Heart right ventricle (tissue), 16 donors: ENCODE measurements at regions not wholly inside any gene's neighbourhood (a gene's known extent, or its start where the extent isn't known, plus 50 kb on each side); places are given as distances from the start of the nearest gene placed in this dataset.

Experiments used
- ATAC-seq, 8 donors: fragments of 200-7000 bp; cut with Tn5 transposase; one replicate each; pipeline ENCODE4 v1.9.1; 2020; ENCODE audit warnings: mild to moderate bottlenecking in 8 of 8, moderate library complexity in 8 of 8, moderate number of reproducible peaks in 1 of 8
- DNase-seq, 2 donors: peaks; one replicate each; pipeline ENCODE4 v3.0.0-alpha.2; 2020
- H3K27ac ChIP-seq, 10 donors: fragments of 200-600 bp; sonication (generic) in 2 of 10; one replicate each; pipeline versions ENCODE4 v1.5.0 to v1.8.0; 2020 to 2022; ENCODE audit warnings: mild to moderate bottlenecking in 3 of 10
- H3K27me3 ChIP-seq, 7 donors: fragments of 200-600 bp; one replicate each; pipeline ENCODE4 v1.8.0; 2021 to 2022; ENCODE audit warnings: mild to moderate bottlenecking in 2 of 7
- H3K36me3 ChIP-seq, 9 donors: fragments of 200-600 bp; sonication (generic) in 1 of 9; one replicate each; pipeline versions ENCODE4 v1.5.0 to v1.8.0; 2020 to 2022; ENCODE audit warnings: mild to moderate bottlenecking in 2 of 9
- H3K4me1 ChIP-seq, 9 donors: fragments of 200-600 bp; sonication (generic) in 1 of 9; one replicate each; pipeline versions ENCODE4 v1.5.0 to v1.8.0; 2020 to 2022; ENCODE audit warnings: mild to moderate bottlenecking in 4 of 9
- H3K4me3 ChIP-seq, 10 donors: fragments of 200-600 bp; sonication (generic) in 2 of 10; one replicate each; pipeline versions ENCODE4 v1.5.0 to v1.8.0; 2020 to 2022; ENCODE audit warnings: mild to moderate bottlenecking in 7 of 10, moderate library complexity in 2 of 10
- H3K9me3 ChIP-seq, 11 donors: fragments of 200-600 bp in 10 of 11; sonication (generic) in 2 of 11; one replicate each; pipeline versions ENCODE4 v1.5.0 to v1.8.0; 2013 to 2022; ENCODE audit warnings: mild to moderate bottlenecking in 2 of 11, control low read depth in 1 of 11, moderate library complexity in 1 of 11
- CTCF ChIP-seq, 9 donors: fragments of 200-600 bp; sonication (generic) in 2 of 9; IDR thresholded peaks; one replicate each; pipeline versions ENCODE4 v1.5.0 to v1.8.0; 2021 to 2022; ENCODE audit warnings: antibody characterized with exemption in 9 of 9, mild to moderate bottlenecking in 5 of 9, moderate library complexity in 1 of 9
- WGBS, 2 donors: extraction: QIAGEN DNeasy Blood & Tissue Kit; methylation state at CpG; one replicate each; pipeline ENCODE4 v1.1.7; 2013; ENCODE audit warnings: inconsistent platforms in 1 of 2; 5-methylcytosine and 5-hydroxymethylcytosine counted together
- intact Hi-C, 10 donors: fragments of 100-400 bp; cut with DNase I; formaldehyde crosslinking; loops; one replicate each; pipeline versions ENCODE4 v1.11.1 to v1.14.2; 2022
- donor health status: Arrhythmogenic right ventricular cardiomyopathy.
- donor health status: ischemic (EF 13 %, LVEDD 7.1; RV severe dilation, severe dysfunction).
- donor health status: healthy with polysubstance abuse.
- donor health status: DM: no; HTN: yes; CAD: no.
- donor health status: DM: no; HTN: no; CAD: no.
- donor health status: ischemic (EF 25% LVEDD 6.9; RV normal size, moderate dysfunction).
- donor health status: ischemic (EF 25% LVEDD 5.7; RV mildly dilated, moderate dysfunction).
- donor health status: healthy.
- donor health status: DM: yes; HTN: yes; CAD: no.
- donor health status: Ischemic cardiomyopathy.
- donor health status: ischemic (EF 35%, LVEDD 5.7; RV mildly dilated, moderate dysfunction).
- donor health status: nonischemic (EF 11% LVEDD 7.7; RV severe dilation, severe dysfunction).
- donor health status: DM: yes; HTN: yes; CAD: no.
- donor health status: PGD.
- donor health status: ischemic (EF 29% LVEDD 5.4; RV normal size, mild dysfunction).
- donor health status: nonischemic (EF 23%, LVEDD 6.1; RV moderate dilation, normal function).

DNA sequence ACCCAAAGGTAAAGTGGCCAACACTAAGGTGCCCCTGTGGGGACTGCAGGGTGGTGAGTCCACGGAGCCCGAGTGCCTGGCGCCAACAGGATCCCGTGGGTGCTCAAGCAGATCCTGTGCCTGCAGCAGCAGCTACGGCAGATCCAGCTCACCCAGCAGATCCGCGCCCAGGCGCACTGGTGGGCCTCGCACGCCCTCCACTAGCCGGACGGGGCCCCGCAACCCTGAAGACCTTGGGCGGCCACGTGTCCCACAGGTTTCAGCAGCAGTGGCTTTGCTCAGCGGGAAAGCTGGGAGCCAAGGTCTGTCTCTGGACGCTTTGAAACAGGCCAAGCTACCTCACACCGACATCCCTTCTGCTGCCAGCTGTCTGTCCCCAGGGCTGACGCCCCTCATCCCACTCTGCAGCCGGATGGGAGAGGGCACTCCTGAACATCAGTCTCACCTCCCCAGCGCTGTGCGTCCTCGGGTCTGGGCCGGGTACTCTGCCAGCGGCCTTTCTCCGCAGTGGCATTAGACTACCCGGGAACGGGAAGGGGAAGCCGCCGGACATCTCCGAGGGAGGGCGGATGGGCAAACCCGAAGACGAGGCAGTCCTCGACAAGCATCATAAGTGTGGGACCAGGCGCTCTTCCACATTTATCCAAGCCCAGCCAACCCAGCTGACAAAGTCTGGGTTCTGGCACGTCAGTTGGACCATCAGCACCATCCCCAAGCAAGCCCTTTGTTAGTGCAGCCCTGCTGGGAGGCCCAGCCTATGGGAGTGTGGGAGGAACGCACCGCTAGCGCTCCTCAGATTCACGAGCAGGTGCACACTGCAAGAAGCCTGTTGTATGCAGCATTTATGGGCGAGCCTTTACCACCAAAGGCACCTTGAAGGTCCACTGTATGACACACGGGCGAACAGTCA is 212.6 kb upstream of the UBE2E2 start:
- H3K9me3 ChIP-seq, result peaks cover 0 to 7% (median 0%) of the 10 kb centered on the region in 11 donors
- no peaks in the 10 kb centered on the region for H3K4me1 ChIP-seq
- no peak for TF ChIP-seq CTCF (IDR thresholded peaks at IDR 0.05)
- DNase-seq (no peak), ATAC-seq (no peak)
- intact Hi-C loops, result no loop called here
- H3K4me3 ChIP-seq, result no peak overlapping the region
- no peak overlapping the region for H3K27ac ChIP-seq
- no peaks in the 10 kb centered on the region for H3K36me3 ChIP-seq
- 97% methylated on average over 44 of the region's 44 CpGs for WGBS, 2 donors
- H3K27me3 ChIP-seq, result no peaks in the 10 kb centered on the region

DNA sequence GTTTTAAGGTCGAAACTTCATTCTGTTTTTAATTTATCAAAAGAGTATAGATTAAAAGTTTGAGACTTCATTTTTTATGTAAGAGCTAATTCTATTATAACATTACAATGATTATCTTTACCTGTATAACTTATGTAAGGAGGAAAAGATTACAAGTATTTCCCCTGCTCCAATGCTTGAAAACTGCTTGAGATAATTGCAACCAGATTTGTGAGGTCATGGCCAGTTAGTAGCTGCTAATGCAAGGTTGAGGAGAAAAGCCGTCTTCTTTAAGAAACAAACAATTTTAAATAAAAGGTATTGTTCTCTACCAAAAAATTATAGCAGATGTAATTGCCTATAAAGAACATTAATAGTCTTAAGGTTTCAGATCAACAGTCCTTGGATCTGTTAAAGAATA is 208.3 kb upstream of the UBE2E2 start:
- Histone ChIP-seq H3K4me1 (no peaks in the 10 kb centered on the region), H3K4me3 (no peak overlapping the region), H3K27ac (no peak overlapping the region), H3K36me3 (no peaks in the 10 kb centered on the region), H3K9me3 (no peaks in the 10 kb centered on the region), H3K27me3 (no peaks in the 10 kb centered on the region)
- DNase-seq, result no peak
- 82 to 88% methylated on average over 2 of the region's 2 CpGs for whole genome bisulfite sequencing, 2 donors
- intact Hi-C loops, result no loop called here
- ATAC-seq, result no peak
- no peak for TF ChIP-seq CTCF (IDR thresholded peaks at IDR 0.05)

GRCh38 chr3:22996920-22997571 is 206.1 kb upstream of the UBE2E2 start:
- Histone ChIP-seq H3K27ac (no peak overlapping the region), H3K9me3 (no peaks in the 10 kb centered on the region), H3K4me3 (no peak overlapping the region), H3K36me3 (no peaks in the 10 kb centered on the region), H3K27me3 (no peaks in the 10 kb centered on the region), H3K4me1 (peaks cover 0 to 3% (median 0%) of the 10 kb centered on the region in 9 donors)
- 74 to 84% methylated on average over 2 of the region's 2 CpGs for WGBS, 2 donors
- intact Hi-C loops, result no loop called here
- ATAC-seq (no peak), DNase-seq (no peak)
- no peak for TF ChIP-seq CTCF (IDR thresholded peaks at IDR 0.05)

DNA sequence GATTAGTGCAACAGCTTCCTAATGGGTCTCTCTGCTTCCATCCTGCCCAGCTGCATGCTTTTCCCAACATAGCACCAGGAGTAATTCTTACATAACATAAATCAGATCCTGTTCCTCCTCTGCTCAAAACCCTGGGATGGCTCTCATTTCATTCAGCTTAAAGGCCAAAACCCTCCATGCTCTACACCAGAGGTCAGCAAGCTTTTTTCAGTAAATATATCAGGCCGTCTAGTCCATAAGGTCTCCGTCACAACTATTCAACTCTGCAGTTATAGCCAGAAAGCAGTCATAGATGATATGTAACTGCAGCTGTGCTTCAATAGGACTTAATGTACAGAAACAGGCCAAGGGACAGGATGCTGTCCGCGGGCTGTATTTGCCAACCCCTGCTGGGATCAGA is 202.8 kb upstream of the UBE2E2 start:
- DNase-seq, result no peak
- TF ChIP-seq CTCF (IDR thresholded peaks at IDR 0.05), result no peak
- ATAC-seq, result no peak
- 83 to 91% methylated on average over 4 of the region's 4 CpGs for WGBS, 2 donors
- intact Hi-C loops, result no loop called here
- Histone ChIP-seq H3K27me3 (no peaks in the 10 kb centered on the region), H3K36me3 (no peaks in the 10 kb centered on the region), H3K4me1 (peaks cover 0 to 17% (median 0%) of the 10 kb centered on the region in 9 donors), H3K9me3 (no peaks in the 10 kb centered on the region), H3K4me3 (no peak overlapping the region), H3K27ac (no peak overlapping the region)
